HepG2 (cell line): ENCODE measurements at regions not wholly inside any gene's neighbourhood (a gene's known extent, or its start where the extent isn't known, plus 50 kb on each side); places are given as distances from the start of the nearest gene placed in this dataset.

Experiments used
- ATAC-seq: fragments of 200-7000 bp; cut with Tn5 transposase; 3 replicates; pipeline ENCODE4 v1.9.1; 2020; ENCODE audit warnings: mild to moderate bottlenecking, moderate library complexity
- BruUV-seq: library from RNA; stranded (reverse); fragments of 400-500 nt; replicated peaks from 2 replicates; lab custom pipeline; 2021; lab: Mats Ljungman, UMichigan
- CTCF ChIA-PET: fragments of 300-600 bp; formaldehyde crosslinking; extraction: SDS; loops from one replicate; lab custom pipeline; 2021; ENCODE audit warnings: low total read pairs, inconsistent platforms, low intra/inter-chr PET ratio; lab: Yijun Ruan, JAX
- POLR2A ChIA-PET: fragments of 350-600 bp; sonication (Branson Sonifier 250); formaldehyde crosslinking; loops from one replicate; lab custom pipeline; 2020; ENCODE audit warnings: antibody characterized with exemption, inconsistent platforms; lab: Yijun Ruan, JAX
- DNase-seq: peaks from one replicate; pipeline ENCODE4 v3.0.0-alpha.2; 2015; ENCODE audit warnings: low spot score
- FAIRE-seq: peaks from 3 replicates; lab custom pipeline; 2011; peaks lifted over from hg19 to GRCh38; lab: Jason Lieb, UNC
- H2AFZ ChIP-seq: one replicate; pipeline ENCODE4 v1.6.1; 2011; ENCODE audit warnings: low read length, inconsistent platforms
- H3K27ac ChIP-seq: fragments of 300-600 bp; 3 replicates; pipeline ENCODE4 v1.8.0; 2011; ENCODE audit warnings: mixed run types, mild to moderate bottlenecking, mixed read lengths, low read length, inconsistent platforms; ENCODE audit not compliant: insufficient read depth; ENCODE audit errors: extremely low read length
- H3K27me3 ChIP-seq, 2 experiments: fragments of 200-600 bp in 1 of 2; 2 replicates in 1 of 2; 3 replicates in 1 of 2; pipeline versions ENCODE4 v1.6.0 to v1.8.0; 2011; ENCODE audit warnings: low read length in 2 of 2, mild to moderate bottlenecking in 2 of 2, moderate library complexity in 2 of 2, inconsistent platforms in 1 of 2; ENCODE audit not compliant: insufficient read depth in 2 of 2, control insufficient read depth in 1 of 2
- H3K36me3 ChIP-seq, 2 experiments: fragments of 200-600 bp in 1 of 2; replicated peaks in 1 of 2; 2 replicates in 1 of 2; 3 replicates in 1 of 2; pipeline versions ENCODE4 v1.5.1 to v1.8.0; 2011; ENCODE audit warnings: low read length in 2 of 2, inconsistent platforms in 1 of 2; ENCODE audit not compliant: insufficient read depth in 2 of 2, control insufficient read depth in 1 of 2
- H3K4me1 ChIP-seq: 2 replicates; pipeline ENCODE4 v1.5.1; 2012; ENCODE audit warnings: low read length, inconsistent platforms; ENCODE audit not compliant: insufficient read depth
- H3K4me2 ChIP-seq: 2 replicates; pipeline ENCODE4 v1.6.0; 2011; ENCODE audit warnings: low read depth, low read length, inconsistent platforms
- H3K4me3 ChIP-seq, 3 experiments: fragments of 200-600 bp in 1 of 3; sonication (generic), shearing (Covaris generic) in 1 of 3; replicated peaks in 1 of 3; 2 replicates each; pipeline ENCODE4 v1.5.1; 2011 to 2016; ENCODE audit warnings: low read length in 3 of 3, inconsistent platforms in 2 of 3, low read depth in 2 of 3, mild to moderate bottlenecking in 2 of 3, control low read depth in 1 of 3, mixed read lengths in 1 of 3; ENCODE audit not compliant: insufficient read depth in 1 of 3
- H3K79me2 ChIP-seq: one replicate; pipeline ENCODE4 v1.6.1; 2011; ENCODE audit warnings: low read length, inconsistent platforms; ENCODE audit not compliant: insufficient read depth
- H3K9ac ChIP-seq: 2 replicates; pipeline ENCODE4 v1.6.0; 2011; ENCODE audit warnings: mild to moderate bottlenecking, low read depth, low read length, inconsistent platforms; ENCODE audit not compliant: insufficient read depth
- H3K9me3 ChIP-seq: 2 replicates; pipeline ENCODE4 v1.5.1; 2012; ENCODE audit warnings: mild to moderate bottlenecking, low read length
- H4K20me1 ChIP-seq: 2 replicates; pipeline ENCODE4 v1.6.0; 2011; ENCODE audit warnings: inconsistent platforms, mild to moderate bottlenecking, low read length, moderate library complexity; ENCODE audit not compliant: insufficient read depth
- GATAD2A ChIP-seq: IDR thresholded peaks from 2 replicates; pipeline ENCODE4 v1.6.1; 2016
- HNF4A ChIP-seq: sonication (generic); formaldehyde crosslinking; IDR thresholded peaks from 2 replicates; pipeline ENCODE4 v1.4.0; 2020; ENCODE audit warnings: missing genetic modification reagents
- MXI1 ChIP-seq: IDR thresholded peaks from 3 replicates; pipeline ENCODE4 v1.6.1; 2012; ENCODE audit warnings: low read depth, low read length, inconsistent platforms, borderline replicate concordance
- SAP130 ChIP-seq: IDR thresholded peaks from 2 replicates; pipeline ENCODE4 v1.6.1; 2016; ENCODE audit warnings: low read depth
- STAG1 ChIP-seq: sonication (generic); formaldehyde crosslinking; IDR thresholded peaks from 2 replicates; pipeline ENCODE4 v1.4.0; 2020; ENCODE audit warnings: missing genetic modification reagents
- ZNF709 ChIP-seq: sonication (generic); formaldehyde crosslinking; IDR thresholded peaks from 2 replicates; pipeline ENCODE4 v1.5.0; 2020; ENCODE audit warnings: mild to moderate bottlenecking, missing genetic modification reagents
- WGBS: methylation state at CpG from one replicate; pipeline ENCODE4 v1.1.6; 2017; ENCODE audit warnings: low lambda C conversion rate; 5-methylcytosine and 5-hydroxymethylcytosine counted together
- in situ Hi-C: cut with HindIII; loops from 2 replicates; pipeline ENCODE4 v1.10.0; 2017; ENCODE audit warnings: low pct_unique_long_range_greater_than_20kb; ENCODE audit not compliant: extremely low pct_ligation_motif_present
- intact Hi-C: fragments of 100-400 bp; cut with micrococcal nuclease; formaldehyde crosslinking; loops from one replicate; pipeline ENCODE4 v1.10.0; 2022; ENCODE audit not compliant: unreplicated experiment

DNA sequence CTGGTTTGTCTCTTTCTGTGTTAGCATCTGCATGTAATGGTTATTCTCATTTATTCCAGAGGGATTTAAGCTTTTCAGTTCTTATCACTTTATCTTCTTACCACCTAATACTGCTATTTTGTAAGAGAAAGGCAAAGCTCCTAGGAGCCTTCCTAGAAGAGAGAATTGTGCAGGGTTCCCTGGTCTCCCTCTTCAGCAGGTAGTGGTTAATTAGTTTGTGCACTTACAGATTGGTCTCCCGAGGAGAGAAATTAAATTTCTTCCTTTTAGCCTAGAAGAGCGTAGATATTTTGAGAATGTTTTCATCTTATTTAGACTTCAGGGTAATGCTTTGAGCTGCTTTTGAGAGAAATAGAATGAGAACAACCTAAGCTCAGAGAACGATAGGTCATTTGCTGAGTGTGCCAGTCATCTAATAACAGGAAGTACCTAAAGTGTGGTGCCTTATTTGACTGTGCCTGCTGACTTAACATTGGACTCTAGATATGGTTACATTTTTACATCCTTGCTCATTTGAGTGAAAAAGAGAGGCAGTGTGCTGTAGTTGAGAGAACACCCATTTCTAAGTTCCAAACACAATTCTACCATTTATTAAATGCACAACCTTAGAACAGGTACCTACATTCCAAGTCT is 651.4 kb downstream of the STK39 start:
- CTCF ChIA-PET = no interaction called here
- in situ Hi-C loops = no loop called here
- TF ChIP-seq MXI1 = no peak

DNA sequence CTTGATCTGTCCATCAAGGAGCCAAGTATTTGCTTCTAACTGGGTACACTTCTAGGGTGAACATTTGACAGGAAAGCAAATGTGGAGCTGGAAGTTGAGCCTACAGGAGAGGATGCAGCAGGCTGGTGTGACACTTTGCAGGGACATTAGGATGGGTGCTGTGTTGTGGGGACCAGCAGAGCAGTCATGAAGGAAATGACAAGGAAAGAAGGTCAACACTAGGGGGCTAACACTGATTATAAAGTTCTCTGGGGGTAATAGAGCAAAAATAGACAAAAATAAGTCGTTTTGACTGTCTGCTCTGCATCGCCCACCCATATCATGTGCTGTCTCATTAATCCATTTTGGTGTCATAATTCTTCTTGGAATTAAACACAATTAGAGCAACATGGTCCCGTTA is 652.4 kb downstream of the STK39 start:
- intact Hi-C loops = loop anchor here (2.0 kb wide), 1 partner anchor 524 kb away; no protein-coding TSS in a partner anchor
- WGBS = 9% methylated on average over 3 of the region's 3 CpGs

More for the DNA sequence above, 651.4 kb downstream of the STK39 start:
- BruUV-seq = no TSS peak
- H3K27ac ChIP-seq = no peak overlapping the region
- H2AFZ ChIP-seq = no peak overlapping the region
- no peak for FAIRE-seq
- intact Hi-C loops = loop anchor here (2.0 kb wide), 1 partner anchor 523 kb away; no protein-coding TSS in a partner anchor
- H3K4me2 ChIP-seq = no peak overlapping the region
- no peaks in the 10 kb centered on the region for H3K79me2 ChIP-seq
- DNase-seq = no peak
- POLR2A ChIA-PET = no interaction called here
- H3K27me3 ChIP-seq = no peaks in the 10 kb centered on the region
- H3K36me3 ChIP-seq = no peaks in the 10 kb centered on the region
- WGBS = 7% methylated on average over 3 of the region's 3 CpGs
- ATAC-seq = no peak
- H3K9ac ChIP-seq = no peak overlapping the region
- H3K4me1 ChIP-seq = no peaks in the 10 kb centered on the region
- H3K9me3 ChIP-seq = no peaks in the 10 kb centered on the region
- no peaks in the 10 kb centered on the region for H4K20me1 ChIP-seq
- no peak overlapping the region for H3K4me3 ChIP-seq

More for the DNA sequence above, 652.4 kb downstream of the STK39 start:
- H3K27me3 ChIP-seq = no peaks in the 10 kb centered on the region
- ATAC-seq (peak; percentile 46; the same call in 2 of the 3 replicates), DNase-seq (no peak), FAIRE-seq (no peak)
- no peaks in the 10 kb centered on the region for H3K36me3 ChIP-seq
- in situ Hi-C loops = no loop called here
- H3K9ac ChIP-seq = no peak overlapping the region
- H3K79me2 ChIP-seq = no peaks in the 10 kb centered on the region
- no peaks in the 10 kb centered on the region for H4K20me1 ChIP-seq
- no peaks in the 10 kb centered on the region for H3K9me3 ChIP-seq
- no peak overlapping the region for H3K4me2 ChIP-seq
- no peak overlapping the region for H3K27ac ChIP-seq
- H2AFZ ChIP-seq = no peak overlapping the region
- CTCF ChIA-PET = no interaction called here
- POLR2A ChIA-PET = no interaction called here
- no peaks in the 10 kb centered on the region for H3K4me1 ChIP-seq
- no peak overlapping the region for H3K4me3 ChIP-seq
- no peak for TF ChIP-seq GATAD2A (CRISPR knock-in tag)
- no peak for TF ChIP-seq SAP130 (CRISPR knock-in tag)
- no peak for TF ChIP-seq ZNF709
- no peak for TF ChIP-seq HNF4A (CRISPR knock-in tag)
- TF ChIP-seq STAG1 (CRISPR knock-in tag) = peak; percentile 38; the same call in 1 of the 2 replicates
- BruUV-seq = no TSS peak
